ENCODE measurements at regions not wholly inside any gene's neighbourhood (a gene's known extent, or its start where the extent isn't known, plus 50 kb on each side); places are given as distances from the start of the nearest gene placed in this dataset.

GRCh38 chrX:151476604-151477303, 79.7 kb downstream of the VMA21 start:
- no peak for DNase-seq (ENCODE audit: low spot score)

- DNase-seq (ENCODE audit: low spot score), result no peak
Measured at GRCh38 chrX:151478058-151478457, 81.1 kb downstream of the VMA21 start.

GRCh38 chrX:151488677-151489076, 74.8 kb upstream of the PASD1 start:
- DNase-seq (ENCODE audit: low spot score), result peak; percentile 7

- DNase-seq (ENCODE audit: low spot score), result peak; percentile 35
Measured at GRCh38 chrX:151505796-151506195, 57.7 kb upstream of the PASD1 start.

- DNase-seq (ENCODE audit: low spot score), result no peak
Measured at GRCh38 chrX:151510203-151510602, 53.3 kb upstream of the PASD1 start.

GRCh38 chrX:151513472-151513871, 50.0 kb upstream of the PASD1 start:
- no peak for DNase-seq (ENCODE audit: low spot score)
